ENCODE measurements at regions not wholly inside any gene's neighbourhood (a gene's known extent, or its start where the extent isn't known, plus 50 kb on each side); places are given as distances from the start of the nearest gene placed in this dataset.
"Not testable (repeated sequence)": the region's sequence is repeated elsewhere in the genome, so short reads cannot be mapped to it uniquely, and the experiment has no call there.

GRCh38 chr2:175601969-175602368 is 400.1 kb downstream of the LNPK start:
- no peak for DNase-seq

GRCh38 chr2:175599966-175600831 is 401.9 kb downstream of the LNPK start:
- peak; percentile 70 for DNase-seq

DNA sequence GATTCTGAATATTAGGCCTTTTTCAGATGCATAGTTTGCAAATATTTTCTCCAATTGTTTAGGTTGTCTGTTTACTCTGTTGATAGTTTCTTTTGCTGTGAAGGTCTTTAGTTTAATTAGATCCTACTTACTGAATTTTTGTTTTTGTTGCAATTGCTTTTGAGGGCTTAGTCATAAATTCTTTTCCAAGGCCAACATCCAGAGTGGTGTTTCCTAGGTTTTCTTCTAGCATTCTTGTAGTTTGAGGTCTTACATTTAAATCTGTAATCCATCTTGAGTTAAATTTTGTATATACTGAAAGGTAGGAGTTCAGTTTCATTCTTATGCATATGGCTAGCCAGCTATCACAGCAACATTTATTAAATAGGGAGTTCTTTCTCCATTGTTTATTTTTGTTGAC is 404.8 kb downstream of the LNPK start:
- no peak for DNase-seq

DNA sequence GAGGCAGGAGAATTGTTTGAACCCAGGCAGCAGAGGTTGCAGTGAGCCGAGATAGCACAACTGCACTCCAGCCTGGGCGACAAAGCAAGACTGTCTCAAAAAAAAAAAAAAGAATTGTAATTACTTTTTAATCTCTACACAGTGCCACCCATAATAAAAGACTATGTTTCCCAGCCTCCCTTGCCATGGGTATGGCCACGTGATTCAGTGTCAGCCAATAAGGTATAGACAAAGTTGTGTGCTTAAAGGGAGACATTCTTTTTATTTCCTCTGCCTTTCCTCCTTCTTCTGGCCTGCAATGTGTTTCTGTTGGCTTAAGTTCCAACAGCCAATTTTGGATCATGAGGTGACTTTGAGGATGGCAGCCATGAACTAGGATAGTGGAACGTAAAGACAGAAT is 406.9 kb downstream of the LNPK start:
- DNase-seq = no peak

DNA sequence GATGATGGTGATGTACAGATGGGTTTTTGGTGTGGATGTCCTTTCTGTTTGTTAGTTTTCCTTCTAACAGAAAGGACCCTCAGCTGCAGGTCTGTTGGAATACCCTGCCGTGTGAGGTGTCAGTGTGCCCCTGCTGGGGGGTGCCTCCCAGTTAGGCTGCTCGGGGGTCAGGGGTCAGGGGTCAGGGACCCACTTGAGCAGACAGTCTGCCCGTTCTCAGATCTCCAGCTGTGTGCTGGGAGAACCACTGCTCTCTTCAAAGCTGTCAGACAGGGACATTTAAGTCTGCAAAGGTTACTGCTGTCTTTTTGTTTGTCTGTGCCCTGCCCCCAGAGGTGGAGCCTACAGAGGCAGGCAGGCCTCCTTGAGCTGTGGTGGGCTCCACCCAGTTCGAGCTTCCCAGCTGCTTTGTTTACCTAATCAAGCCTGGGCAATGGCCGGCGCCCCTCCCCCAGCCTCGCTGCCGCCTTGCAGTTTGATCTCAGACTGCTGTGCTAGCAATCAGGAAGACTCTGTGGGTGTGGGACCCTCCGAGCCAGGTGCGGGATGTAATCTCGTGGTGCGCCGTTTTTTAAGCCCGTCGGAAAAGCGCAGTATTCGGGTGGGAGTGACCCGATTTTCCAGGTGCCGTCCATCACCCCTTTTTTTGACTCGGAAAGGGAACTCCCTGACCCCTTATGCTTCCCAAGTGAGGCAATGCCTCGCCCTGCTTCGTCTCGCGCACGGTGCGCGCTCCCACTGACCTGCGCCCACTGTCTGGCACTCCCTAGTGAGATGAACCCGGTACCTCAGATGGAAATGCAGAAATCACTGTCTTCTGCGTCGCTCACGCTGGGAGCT is 408.2 kb downstream of the LNPK start:
- DNase-seq = not testable (repeated sequence)

DNA sequence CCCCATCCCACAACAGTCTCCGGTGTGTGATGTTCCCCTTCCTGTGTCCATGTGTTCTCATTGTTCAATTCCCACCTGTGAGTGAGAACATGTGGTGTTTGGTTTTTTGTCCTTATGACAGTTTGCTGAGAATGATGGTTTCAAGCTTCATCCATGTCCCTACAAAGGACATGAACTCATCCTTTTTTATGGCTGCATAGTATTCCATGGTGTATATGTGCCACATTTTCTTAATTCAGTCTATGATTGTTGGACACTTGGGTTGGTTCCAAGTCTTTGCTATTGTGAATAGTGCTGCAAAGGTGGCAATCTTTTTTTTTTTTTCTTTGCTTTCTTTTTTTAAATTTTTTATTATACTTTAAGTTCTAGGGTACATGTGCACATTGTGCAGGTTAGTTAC is 406.7 kb upstream of the ATP5MC3 start:
- DNase-seq = not testable (repeated sequence)

DNA sequence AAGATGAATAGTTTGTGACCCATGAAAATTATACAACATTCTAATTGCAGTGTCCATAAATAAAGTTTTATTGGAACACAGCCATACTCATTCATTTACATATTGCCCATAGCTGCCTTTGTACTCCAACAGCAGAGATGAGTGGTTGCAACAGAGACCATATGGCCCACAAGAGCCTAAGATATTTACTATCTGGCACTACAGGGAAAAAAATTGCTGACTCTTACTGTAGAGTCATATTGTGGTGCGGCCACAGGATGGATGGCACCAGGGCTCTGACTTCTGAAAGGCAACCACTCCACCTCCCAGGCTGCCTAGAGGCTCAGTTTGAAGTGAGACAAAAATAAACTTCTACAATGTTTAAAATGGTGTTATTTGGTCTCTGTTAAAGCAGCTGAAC is 404.0 kb upstream of the ATP5MC3 start:
- DNase-seq = no peak

DNA sequence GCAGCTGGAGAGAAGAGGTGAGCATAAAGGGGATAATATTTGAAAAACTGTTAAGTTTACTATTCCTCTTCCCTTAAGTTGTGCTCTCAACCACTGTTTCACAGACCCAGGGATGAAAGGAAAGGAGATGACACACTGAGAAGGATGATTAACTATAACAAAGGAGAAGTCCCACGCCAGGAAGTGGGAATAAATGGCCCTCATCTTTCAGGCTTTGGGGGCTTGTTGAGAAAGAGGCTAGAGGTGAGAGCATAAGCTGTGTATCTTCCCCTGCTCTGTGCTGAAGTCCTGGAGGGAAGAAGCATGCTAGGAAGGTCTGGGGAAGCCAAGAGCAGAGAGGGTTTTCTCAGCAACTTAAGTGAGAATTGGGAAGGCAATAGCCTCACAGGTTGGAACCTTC is 399.1 kb upstream of the ATP5MC3 start:
- no peak for DNase-seq

DNA sequence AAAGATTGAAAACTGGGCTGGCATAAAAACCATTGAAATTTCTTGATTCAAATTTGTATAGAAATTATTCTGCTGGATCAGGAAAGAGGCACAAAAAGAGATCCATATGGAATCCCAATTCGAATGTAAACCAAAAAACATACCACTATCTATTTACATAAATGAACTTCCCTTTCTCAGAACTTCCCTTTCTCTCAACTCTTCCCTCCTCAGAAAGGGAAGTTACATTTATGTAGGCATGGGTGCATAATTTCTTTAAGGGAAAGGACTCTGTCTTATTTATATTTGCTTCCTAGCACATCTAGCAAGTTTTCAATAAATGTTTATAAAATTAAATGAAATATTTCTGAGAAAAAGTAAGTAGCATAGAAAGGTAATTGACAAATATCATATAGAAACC is 398.1 kb upstream of the ATP5MC3 start:
- DNase-seq = no peak

GRCh38 chr2:175577368-175577970 is 396.0 kb upstream of the ATP5MC3 start:
- DNase-seq = no peak

DNA sequence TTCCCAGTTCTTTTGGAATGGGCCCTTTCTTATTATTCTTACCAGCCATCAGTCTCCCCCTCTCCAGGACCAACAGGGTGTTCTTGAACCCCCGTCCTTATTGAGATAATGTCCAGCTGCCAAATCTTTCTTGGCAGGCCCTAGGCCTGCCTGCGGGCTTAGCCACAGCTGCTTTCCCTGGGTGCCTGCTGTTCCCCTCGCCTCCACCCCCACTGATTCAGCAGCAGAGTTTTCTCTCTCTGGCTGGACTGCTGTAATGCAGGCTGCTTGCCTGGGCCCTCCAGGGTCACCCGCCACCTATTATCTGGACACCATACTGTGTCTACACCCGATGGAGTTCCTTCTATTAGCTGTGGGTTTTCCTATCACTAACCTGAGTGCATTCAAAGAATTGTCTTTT is 395.4 kb upstream of the ATP5MC3 start:
- DNase-seq = no peak

GRCh38 chr2:175576270-175576669 is 394.8 kb upstream of the ATP5MC3 start:
- no peak for DNase-seq

DNA sequence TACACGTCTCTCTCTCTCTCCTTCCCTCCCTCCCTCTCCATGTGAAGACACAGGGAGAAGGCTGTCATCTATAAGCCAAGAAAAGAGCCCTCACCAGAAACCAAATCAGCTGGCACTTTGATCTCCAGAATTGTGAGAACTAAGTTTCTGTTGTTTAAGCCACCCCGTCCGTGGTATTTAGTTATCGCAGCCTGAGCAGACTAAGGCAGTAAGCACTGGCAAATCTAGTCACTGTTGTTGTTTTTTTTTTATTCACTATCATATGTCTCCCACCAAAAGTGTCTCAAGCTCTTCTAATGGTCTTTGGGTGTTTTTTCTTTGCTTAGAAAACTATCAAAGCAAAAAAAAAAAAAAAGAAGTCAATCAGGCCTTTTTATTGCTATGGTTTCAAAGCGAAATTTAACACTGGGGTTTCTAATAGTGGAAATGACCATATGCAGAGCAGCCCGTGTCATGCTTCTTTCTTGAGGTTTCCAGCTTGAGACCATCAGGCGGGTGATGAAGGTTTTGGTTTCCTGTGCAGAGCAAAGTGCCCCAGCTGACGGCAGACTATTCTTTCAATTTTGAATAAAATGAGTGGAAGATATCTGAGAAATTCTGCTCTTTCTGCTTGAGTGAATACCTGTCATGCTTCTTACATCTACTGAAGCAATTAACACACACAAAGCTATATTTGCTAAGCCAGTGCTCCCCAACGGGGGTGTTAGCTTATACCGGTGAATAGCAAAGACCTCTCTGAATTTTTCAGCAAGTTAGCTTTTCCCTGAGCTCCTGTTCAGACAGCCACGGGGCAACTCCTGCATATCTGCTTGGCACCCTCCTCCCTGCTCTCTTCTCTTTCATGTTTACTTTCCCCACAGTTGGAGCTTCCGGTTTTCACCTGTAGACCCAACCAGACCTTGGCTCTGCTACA is 394.1 kb upstream of the ATP5MC3 start:
- no peak for DNase-seq

DNA sequence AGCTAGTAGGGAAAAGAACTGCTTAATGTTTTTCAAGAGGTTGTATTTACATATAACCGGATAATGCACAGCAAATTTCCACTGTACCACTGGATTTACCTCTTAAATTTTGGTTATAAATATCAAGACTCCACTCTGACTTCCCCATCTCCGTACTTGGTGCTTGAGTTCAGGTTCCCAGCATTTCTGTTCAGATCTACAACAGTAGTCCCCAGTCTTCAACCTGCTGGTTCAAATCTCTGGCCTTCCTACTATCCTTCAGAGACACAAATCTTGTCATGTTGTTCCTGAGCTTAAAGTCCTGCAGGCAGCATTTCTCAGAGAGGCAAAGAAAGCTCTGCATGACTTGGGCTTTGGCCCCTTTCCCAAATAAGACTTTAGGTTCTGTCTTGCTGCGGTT is 392.6 kb upstream of the ATP5MC3 start:
- no peak for DNase-seq

- no peak for DNase-seq
Measured at GRCh38 chr2:175571078-175571653, 389.7 kb upstream of the ATP5MC3 start.

- DNase-seq = no peak
Measured at GRCh38 chr2:175568109-175568730, 386.7 kb upstream of the ATP5MC3 start.

- no peak for DNase-seq
Measured at GRCh38 chr2:175567435-175568061, 386.0 kb upstream of the ATP5MC3 start.

DNA sequence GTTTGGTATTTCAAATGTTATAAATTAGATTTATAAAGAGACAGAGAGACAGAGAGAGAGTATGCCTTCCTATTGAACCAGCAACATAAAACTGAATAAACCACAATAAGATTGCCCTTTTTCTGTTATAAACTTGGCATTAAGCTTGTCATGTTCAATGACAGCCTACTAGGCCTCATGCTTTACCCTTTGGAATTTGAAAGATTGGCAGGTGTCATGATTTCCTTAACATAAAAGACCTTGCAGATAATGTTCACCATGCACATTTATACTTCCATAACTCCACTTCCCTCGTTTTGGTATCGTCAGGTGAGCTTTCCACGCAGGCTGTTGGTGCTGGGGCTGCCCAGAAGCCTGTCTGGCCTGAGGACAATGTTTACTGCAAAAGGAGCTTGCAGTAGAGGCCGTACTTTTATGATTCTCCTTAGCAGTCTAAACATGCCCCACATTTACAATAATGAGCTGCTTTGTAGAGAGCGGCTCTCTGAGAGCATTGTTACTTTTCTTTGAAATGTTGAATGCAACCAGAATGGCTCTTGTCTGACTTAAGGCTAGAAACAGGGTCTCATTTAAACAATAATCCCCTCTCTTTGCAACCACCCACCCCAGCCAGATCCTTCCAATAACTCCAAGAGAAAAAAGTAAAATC is 379.1 kb upstream of the ATP5MC3 start:
- DNase-seq = no peak

DNA sequence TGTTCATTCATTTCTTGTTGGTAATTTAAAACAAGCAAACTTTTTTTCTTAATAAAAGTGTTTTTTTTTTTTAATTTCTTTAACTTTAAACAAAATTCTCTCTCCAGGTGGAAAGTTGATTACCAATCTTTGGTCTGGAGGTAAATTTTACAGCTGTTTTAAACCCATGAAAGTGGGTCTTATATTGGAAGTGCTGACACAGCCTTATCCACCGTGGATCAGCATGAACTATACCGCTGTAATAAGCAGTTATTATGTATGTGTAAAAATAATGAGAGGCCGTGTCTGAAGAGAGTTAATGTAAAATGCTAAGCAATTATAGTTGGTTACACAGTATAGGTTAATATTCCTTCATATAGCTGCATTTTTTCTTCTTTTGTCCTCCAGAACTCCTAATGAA is 378.1 kb upstream of the ATP5MC3 start:
- DNase-seq = no peak

DNA sequence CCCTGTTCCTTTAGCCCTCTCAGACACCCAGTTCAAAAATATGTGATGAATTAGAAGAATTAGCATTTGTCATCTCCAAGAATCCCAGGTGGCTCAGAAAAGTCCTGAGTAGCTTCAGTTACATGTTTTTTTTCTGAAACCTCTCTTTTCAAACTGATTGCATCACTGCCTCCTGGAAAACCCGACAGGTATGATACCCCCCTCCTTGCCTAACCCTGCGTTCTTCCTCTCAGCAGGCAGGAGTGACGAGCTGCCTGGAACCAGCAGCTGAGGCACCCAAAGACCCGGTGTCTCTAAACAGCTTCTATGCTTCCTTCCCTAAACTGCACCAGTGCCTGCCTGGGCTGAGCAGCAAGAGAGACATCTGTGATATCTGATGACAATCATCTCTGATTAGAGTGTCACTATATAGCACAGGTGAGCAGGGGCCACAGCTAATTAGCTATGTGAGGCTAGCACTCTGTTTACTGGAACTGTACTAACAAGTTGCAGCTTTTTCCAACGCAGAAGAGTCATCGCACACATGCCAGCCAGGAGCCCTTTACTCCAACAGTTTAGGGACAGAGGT is 376.4 kb upstream of the ATP5MC3 start:
- no peak for DNase-seq
